GM06990 (cell line): ENCODE measurements at regions not wholly inside any gene's neighbourhood (a gene's known extent, or its start where the extent isn't known, plus 50 kb on each side); places are given as distances from the start of the nearest gene placed in this dataset.

Experiments used
- DNase-seq: peaks from one replicate; pipeline ENCODE4 v3.0.0-alpha.2; 2011; ENCODE audit not compliant: insufficient read length; ENCODE audit errors: extremely low read depth
- H3K27me3 ChIP-seq: replicated peaks from 2 replicates; pipeline ENCODE4 v1.6.0; 2011; ENCODE audit warnings: low read length; ENCODE audit not compliant: control insufficient read depth, insufficient read depth
- H3K36me3 ChIP-seq: 2 replicates; pipeline ENCODE4 v1.5.1; 2011; ENCODE audit warnings: low read length; ENCODE audit not compliant: control insufficient read depth, insufficient read depth
- H3K4me3 ChIP-seq: replicated peaks from 2 replicates; pipeline ENCODE4 v1.5.1; 2011; ENCODE audit warnings: low read depth, mild to moderate bottlenecking, control low read depth, low read length
- CTCF ChIP-seq: IDR thresholded peaks from 2 replicates; pipeline ENCODE4 v1.5.1; 2011; ENCODE audit warnings: low read length, control low read depth, mild to moderate bottlenecking, inconsistent platforms; ENCODE audit not compliant: insufficient read depth, poor library complexity, severe bottlenecking

- DNase-seq, result no peak
These were observed 130.8 kb upstream of the HS6ST1 start for GRCh38 chr2:128449226-128450061.

GRCh38 chr2:128450211-128451024 lies 131.8 kb upstream of the HS6ST1 start:
- TF ChIP-seq CTCF, result no peak
- no peak for DNase-seq
- Histone ChIP-seq H3K4me3 (no peak overlapping the region), H3K36me3 (no peaks in the 10 kb centered on the region), H3K27me3 (no peaks in the 10 kb centered on the region)

More at GRCh38 chr2:128449226-128450061, 130.8 kb upstream of the HS6ST1 start:
- H3K27me3 ChIP-seq, result no peaks in the 10 kb centered on the region; the same call in 1 of the 2 replicates
- no peaks in the 10 kb centered on the region for H3K36me3 ChIP-seq
- no peak for TF ChIP-seq CTCF
- no peak overlapping the region for H3K4me3 ChIP-seq

GRCh38 chr2:128451084-128452023 lies 132.7 kb upstream of the HS6ST1 start:
- TF ChIP-seq CTCF, result no peak
- no peaks in the 10 kb centered on the region for H3K36me3 ChIP-seq
- no peaks in the 10 kb centered on the region for H3K27me3 ChIP-seq
- no peak for DNase-seq
- no peak overlapping the region for H3K4me3 ChIP-seq

GRCh38 chr2:128452024-128452411 lies 133.3 kb upstream of the HS6ST1 start:
- Histone ChIP-seq H3K36me3 (no peaks in the 10 kb centered on the region), H3K4me3 (no peak overlapping the region), H3K27me3 (no peaks in the 10 kb centered on the region)
- DNase-seq, result no peak
- no peak for TF ChIP-seq CTCF
